GM21367 (cell line): ENCODE measurements at regions not wholly inside any gene's neighbourhood (a gene's known extent, or its start where the extent isn't known, plus 50 kb on each side); places are given as distances from the start of the nearest gene placed in this dataset.

Experiments
- ATAC-seq: cut with Tn5 transposase; IDR thresholded peaks from one replicate; pipeline ENCODE4 v1.9.1; 2021; ENCODE audit not compliant: unreplicated experiment

- no peak for ATAC-seq
Measured at GRCh38 chr21:35329940-35330660, 281.0 kb upstream of the RUNX1 start.

DNA sequence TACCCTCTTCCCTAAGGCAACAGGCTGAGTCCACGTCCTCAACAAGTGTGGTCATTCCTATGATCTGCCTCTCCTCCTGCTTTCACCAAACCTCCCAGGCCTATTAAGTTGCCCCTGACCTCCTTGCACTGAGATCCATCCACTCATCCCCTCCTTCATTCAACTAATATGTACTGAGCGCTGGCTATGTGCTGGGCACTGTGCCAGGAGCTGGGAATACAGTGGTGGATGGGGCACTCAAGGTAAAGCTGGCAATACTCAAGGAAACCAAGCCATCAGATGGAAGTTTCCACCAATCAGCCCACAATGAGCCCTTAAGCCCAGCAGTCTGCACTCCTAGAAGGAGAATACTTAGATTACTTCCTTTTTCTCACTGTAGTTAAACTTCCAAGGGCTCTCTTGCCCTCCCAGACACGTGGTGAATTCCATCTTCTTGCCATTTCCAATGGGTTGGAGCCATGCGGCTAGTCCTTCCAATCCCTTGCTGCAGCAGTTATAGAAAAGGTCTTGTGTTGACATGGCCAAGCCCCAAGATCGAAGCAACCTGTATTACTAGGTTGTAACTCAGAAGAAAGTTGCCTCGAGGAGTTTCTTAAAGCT is 279.9 kb upstream of the RUNX1 start:
- ATAC-seq: no peak

DNA sequence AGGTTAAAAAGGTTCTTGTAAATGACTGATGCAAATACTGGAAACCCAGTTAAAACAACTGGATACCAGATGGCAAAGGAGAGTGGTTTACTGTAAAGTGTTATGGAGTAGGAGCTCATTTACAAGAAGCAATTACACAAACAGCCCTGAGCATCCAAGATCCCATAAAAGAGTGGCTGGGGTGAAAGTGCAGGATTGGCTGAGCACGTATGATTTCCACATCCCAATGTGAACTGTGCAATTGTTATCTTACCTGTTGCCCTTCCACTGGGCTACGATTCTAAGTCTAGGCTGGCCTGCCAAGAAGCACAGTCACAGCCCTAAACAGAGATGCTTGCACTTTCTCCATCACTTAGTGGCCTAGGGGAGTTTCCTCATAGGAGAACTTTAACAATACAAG is 277.6 kb upstream of the RUNX1 start:
- no peak for ATAC-seq

DNA sequence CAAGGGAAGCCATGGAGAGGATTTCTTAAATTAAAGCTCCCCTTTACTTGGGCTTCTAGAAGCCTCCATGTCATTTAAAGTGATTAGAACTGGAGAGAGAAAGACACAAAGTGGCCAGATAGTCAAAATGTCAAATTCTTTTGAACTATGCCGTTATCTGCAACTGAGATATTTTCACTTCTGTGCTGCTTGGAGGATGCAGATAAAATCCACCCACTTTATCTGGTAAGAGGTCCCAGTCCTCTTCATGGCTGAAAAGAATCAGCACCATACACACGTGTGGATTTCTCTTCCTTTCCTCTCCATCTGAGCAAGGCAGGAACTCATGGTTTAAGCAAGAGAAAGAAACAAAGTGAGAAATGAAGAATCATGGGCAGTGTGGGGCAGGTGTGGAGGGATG is 276.9 kb upstream of the RUNX1 start:
- no peak for ATAC-seq

- no peak for ATAC-seq
Measured at GRCh38 chr21:35324372-35325220, 275.5 kb upstream of the RUNX1 start.

DNA sequence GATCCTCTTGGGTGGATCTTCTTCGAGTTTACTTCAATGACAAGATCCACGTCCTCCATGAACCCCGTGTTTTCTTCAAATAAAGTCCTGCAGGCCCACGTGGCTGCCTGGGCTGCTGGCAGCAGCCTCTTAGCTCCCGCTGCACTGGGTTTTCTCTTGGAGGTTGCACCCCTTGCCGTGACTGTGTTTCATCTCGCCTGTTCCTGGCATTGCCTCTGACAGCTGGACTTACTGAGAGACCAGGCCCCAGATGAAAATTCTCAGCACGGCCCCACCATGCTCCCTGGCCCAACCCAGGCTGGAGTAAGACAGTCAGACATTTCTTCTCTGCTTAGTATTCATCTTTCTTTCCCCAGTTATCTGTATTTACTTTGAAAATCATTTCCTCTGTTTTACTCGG is 274.8 kb upstream of the RUNX1 start:
- no peak for ATAC-seq

GRCh38 chr21:35321322-35322200 is 272.5 kb upstream of the RUNX1 start:
- no peak for ATAC-seq

- no peak for ATAC-seq
Measured at GRCh38 chr21:35319684-35320283, 270.7 kb upstream of the RUNX1 start.

GRCh38 chr21:35316933-35317332 is 267.8 kb upstream of the RUNX1 start:
- no peak for ATAC-seq

DNA sequence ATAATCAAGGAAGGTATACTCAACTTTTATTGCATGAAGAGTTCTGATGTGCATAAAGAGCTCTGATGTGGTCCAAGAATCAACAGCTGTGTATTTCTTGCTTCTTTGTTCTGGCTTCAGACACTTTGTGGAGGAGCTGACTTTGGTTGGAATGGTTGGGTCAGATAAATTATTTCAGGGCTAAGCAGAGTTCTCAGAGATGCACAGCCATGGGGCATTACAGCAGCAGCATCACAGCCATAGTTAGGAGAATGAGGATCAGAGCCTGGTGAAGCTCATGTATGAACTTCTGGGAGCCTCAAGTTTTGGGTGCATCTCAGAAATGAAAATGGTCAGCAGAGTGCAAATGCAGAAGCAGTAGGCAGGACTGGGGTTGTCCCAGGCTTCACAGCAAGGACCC is 267.4 kb upstream of the RUNX1 start:
- no peak for ATAC-seq

GRCh38 chr21:35314857-35315582 is 265.9 kb upstream of the RUNX1 start:
- ATAC-seq: no peak

- ATAC-seq: no peak
Measured at GRCh38 chr21:35311985-35312384, 262.9 kb upstream of the RUNX1 start.

DNA sequence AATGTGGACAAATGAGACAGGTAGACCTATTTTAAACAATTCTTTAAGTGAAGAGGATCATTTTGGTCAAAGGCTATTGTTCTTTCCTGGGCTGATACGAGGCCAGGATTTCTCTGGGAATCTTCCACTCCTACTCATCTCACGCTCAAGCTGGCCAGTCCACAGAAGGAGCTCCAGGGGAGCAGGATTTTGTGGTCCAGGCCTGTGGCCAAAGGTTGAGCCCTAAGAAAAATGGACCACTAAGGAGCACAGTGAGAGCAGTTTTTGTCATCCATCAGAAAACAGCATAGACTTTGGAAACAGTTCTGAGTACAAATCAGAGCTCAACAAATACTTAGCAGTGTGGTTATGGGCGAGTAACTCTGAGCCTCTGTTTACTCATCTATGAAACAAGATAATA is 260.2 kb upstream of the RUNX1 start:
- ATAC-seq: no peak

- ATAC-seq: no peak
Measured at GRCh38 chr21:35303085-35303484, 254.0 kb upstream of the RUNX1 start.

GRCh38 chr21:35298757-35299156 is 249.7 kb upstream of the RUNX1 start:
- no peak for ATAC-seq

- ATAC-seq: no peak
Measured at GRCh38 chr21:35297665-35298064, 248.6 kb upstream of the RUNX1 start.

GRCh38 chr21:35294231-35294898 is 245.3 kb upstream of the RUNX1 start:
- no peak for ATAC-seq

DNA sequence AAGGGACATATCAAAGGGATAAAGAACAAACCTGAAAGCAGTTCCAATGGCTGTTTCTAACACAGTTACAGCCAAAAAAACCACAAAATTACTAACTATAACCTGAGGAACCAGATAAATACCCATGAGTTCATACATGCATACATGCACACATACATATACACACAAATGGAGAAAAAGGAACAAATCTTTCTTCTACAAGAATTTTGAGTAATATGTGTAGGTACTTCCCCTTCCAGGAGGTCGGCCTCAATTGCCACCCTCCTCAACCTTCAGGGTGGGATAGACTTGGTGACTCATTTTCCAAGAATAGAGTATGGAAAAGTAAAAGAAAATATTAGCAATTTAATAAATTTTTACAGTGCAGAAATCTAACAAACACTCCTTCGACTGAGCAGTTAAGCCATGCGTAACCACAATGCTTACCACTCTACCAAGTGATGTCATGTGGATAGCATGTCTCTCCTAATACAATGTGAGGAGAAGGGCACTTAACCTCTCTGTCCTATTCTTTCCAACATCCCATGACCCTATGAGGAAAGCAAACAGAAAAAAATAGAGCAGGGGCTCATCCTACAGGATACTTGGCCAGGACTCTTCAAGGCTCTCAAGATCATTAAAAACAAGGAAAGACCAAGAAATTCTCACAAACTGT is 243.0 kb upstream of the RUNX1 start:
- ATAC-seq: no peak

DNA sequence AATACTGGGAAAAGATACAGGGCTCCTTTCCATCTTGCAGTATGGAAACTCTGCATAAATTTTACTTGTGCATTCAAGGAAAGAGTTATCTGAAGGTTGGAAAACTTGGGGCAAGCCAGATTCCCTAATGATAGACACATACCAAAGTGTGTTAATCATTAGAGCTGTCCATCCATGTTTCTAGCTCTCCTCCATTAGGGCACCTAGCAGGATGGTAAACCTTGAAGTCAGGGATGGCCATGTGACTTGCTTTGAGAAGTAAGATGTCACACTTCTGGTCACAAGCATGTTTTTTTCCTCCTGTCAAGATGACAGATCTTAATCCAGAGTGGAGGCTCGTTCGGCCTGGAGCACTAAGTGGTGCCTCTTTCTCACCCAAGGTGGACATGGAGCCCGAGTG is 241.9 kb upstream of the RUNX1 start:
- no peak for ATAC-seq
